ENCODE measurements at regions not wholly inside any gene's neighbourhood (a gene's known extent, or its start where the extent isn't known, plus 50 kb on each side); places are given as distances from the start of the nearest gene placed in this dataset.

- TF ChIP-seq EZH2 (IDR thresholded peaks at IDR 0.05; ENCODE audit: borderline replicate concordance, low read depth, low read length, severe bottlenecking): no peak
- TF ChIP-seq, protein P1, sequence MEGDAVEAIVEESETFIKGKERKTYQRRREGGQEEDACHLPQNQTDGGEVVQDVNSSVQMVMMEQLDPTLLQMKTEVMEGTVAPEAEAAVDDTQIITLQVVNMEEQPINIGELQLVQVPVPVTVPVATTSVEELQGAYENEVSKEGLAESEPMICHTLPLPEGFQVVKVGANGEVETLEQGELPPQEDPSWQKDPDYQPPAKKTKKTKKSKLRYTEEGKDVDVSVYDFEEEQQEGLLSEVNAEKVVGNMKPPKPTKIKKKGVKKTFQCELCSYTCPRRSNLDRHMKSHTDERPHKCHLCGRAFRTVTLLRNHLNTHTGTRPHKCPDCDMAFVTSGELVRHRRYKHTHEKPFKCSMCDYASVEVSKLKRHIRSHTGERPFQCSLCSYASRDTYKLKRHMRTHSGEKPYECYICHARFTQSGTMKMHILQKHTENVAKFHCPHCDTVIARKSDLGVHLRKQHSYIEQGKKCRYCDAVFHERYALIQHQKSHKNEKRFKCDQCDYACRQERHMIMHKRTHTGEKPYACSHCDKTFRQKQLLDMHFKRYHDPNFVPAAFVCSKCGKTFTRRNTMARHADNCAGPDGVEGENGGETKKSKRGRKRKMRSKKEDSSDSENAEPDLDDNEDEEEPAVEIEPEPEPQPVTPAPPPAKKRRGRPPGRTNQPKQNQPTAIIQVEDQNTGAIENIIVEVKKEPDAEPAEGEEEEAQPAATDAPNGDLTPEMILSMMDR (IDR thresholded peaks at IDR 0.05; ENCODE audit: borderline replicate concordance, extremely low read depth, low read length, poor library complexity, severe bottlenecking): no peak
- H3K36me3 ChIP-seq (ENCODE audit: insufficient read depth, low read length): no peaks in the 10 kb centered on the region
- no peak overlapping the region for H3K4me3 ChIP-seq (ENCODE audit: low read depth in 1 of 2, low read length in 2 of 2)
- DNase-seq (no peak), ATAC-seq (ENCODE audit: insufficient read depth, low read depth) (no peak)
- H3K9ac ChIP-seq (ENCODE audit: low read depth, low read length): no peak overlapping the region
- H4K20me1 ChIP-seq (ENCODE audit: insufficient read depth, low read length): no peaks in the 10 kb centered on the region
- peaks cover 15% of the 10 kb centered on the region for H3K4me1 ChIP-seq (ENCODE audit: insufficient read depth, low read length)
- H3K27me3 ChIP-seq (ENCODE audit: insufficient read depth, low read length, poor library complexity): no peaks in the 10 kb centered on the region
- peaks cover 1% of the 10 kb centered on the region for H3K9me3 ChIP-seq (ENCODE audit: insufficient read depth, low read length, severe bottlenecking)
- H3K79me2 ChIP-seq (ENCODE audit: insufficient read depth, low read length): no peaks in the 10 kb centered on the region
- H2AFZ ChIP-seq (ENCODE audit: low read depth, low read length): no peak overlapping the region
- H3K27ac ChIP-seq (ENCODE audit: low read length): no peak overlapping the region
- H3K4me2 ChIP-seq (ENCODE audit: insufficient read depth, low read length): no peak overlapping the region
Measured at GRCh38 chr10:61338146-61338545, 115.0 kb downstream of the TMEM26 start.

DNA sequence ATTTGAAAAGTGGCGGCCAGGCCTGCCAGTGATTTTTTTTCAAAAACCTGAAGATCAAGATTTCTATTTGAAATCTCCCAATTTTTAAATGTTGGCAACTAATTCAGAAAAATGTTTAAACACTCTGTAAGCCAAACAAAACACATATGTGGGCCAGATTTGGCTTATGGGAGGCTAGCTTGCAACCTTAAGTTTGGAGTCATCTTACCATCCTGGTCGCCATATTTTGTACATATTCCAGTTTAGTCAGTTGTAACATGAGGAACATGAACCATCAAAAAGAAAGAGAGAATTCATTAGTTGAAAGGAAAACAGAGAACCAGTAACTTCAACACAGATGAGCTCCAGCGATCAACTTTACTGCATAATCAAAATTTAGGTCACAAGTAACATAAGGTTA, 115.4 kb downstream of the TMEM26 start:
- Histone ChIP-seq H3K4me2 (ENCODE audit: insufficient read depth, low read length) (no peak overlapping the region), H3K9ac (ENCODE audit: low read depth, low read length) (no peak overlapping the region), H3K79me2 (ENCODE audit: insufficient read depth, low read length) (no peaks in the 10 kb centered on the region), H3K9me3 (ENCODE audit: insufficient read depth, low read length, severe bottlenecking) (peaks cover 3% of the 10 kb centered on the region), H3K36me3 (ENCODE audit: insufficient read depth, low read length) (no peaks in the 10 kb centered on the region), H3K27ac (ENCODE audit: low read length) (no peak overlapping the region), H2AFZ (ENCODE audit: low read depth, low read length) (no peak overlapping the region), H3K4me1 (ENCODE audit: insufficient read depth, low read length) (peaks cover 11% of the 10 kb centered on the region), H3K27me3 (ENCODE audit: insufficient read depth, low read length, poor library complexity) (no peaks in the 10 kb centered on the region), H4K20me1 (ENCODE audit: insufficient read depth, low read length) (no peaks in the 10 kb centered on the region), H3K4me3 (ENCODE audit: low read depth in 1 of 2, low read length in 2 of 2) (no peak overlapping the region)
- DNase-seq (no peak), ATAC-seq (ENCODE audit: insufficient read depth, low read depth) (no peak)
- TF ChIP-seq EZH2 (IDR thresholded peaks at IDR 0.05; ENCODE audit: borderline replicate concordance, low read depth, low read length, severe bottlenecking): no peak
- TF ChIP-seq, protein P1 (IDR thresholded peaks at IDR 0.05; ENCODE audit: borderline replicate concordance, extremely low read depth, low read length, poor library complexity, severe bottlenecking): no peak

DNA sequence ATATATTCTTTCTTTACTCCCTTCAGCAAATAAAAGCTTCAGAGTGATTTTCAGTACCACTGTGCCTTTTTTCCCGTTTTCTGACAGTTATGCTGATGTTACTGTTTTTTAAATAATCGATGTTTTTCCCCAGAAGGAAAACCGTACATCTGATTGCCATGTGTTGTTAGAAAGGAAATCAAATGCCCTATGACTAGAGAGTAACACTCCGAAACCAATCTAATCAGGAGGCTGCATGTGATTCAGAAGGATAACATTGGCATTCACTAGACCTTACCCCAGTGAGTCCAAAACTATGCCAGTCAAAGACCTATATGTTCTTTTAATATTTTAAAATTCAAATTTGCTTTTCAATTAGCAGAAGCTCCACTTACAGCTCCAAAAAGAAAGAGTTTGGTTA, 116.3 kb downstream of the TMEM26 start:
- H3K9me3 ChIP-seq (ENCODE audit: insufficient read depth, low read length, severe bottlenecking): peaks cover 3% of the 10 kb centered on the region
- ATAC-seq (ENCODE audit: insufficient read depth, low read depth): no peak
- no peaks in the 10 kb centered on the region for H4K20me1 ChIP-seq (ENCODE audit: insufficient read depth, low read length)
- TF ChIP-seq, protein P1 (IDR thresholded peaks at IDR 0.05; ENCODE audit: borderline replicate concordance, extremely low read depth, low read length, poor library complexity, severe bottlenecking): no peak
- no peak for TF ChIP-seq EZH2 (IDR thresholded peaks at IDR 0.05; ENCODE audit: borderline replicate concordance, low read depth, low read length, severe bottlenecking)
- no peaks in the 10 kb centered on the region for H3K36me3 ChIP-seq (ENCODE audit: insufficient read depth, low read length)
- H3K79me2 ChIP-seq (ENCODE audit: insufficient read depth, low read length): no peaks in the 10 kb centered on the region
- H3K4me1 ChIP-seq (ENCODE audit: insufficient read depth, low read length): peaks cover 4% of the 10 kb centered on the region; the same call in 1 of the 2 replicates
- no peak overlapping the region for H3K4me2 ChIP-seq (ENCODE audit: insufficient read depth, low read length)
- DNase-seq: no peak
- no peak overlapping the region for H3K9ac ChIP-seq (ENCODE audit: low read depth, low read length)
- H2AFZ ChIP-seq (ENCODE audit: low read depth, low read length): no peak overlapping the region; the same call in 1 of the 2 replicates
- no peak overlapping the region for H3K4me3 ChIP-seq (ENCODE audit: low read depth in 1 of 2, low read length in 2 of 2)
- no peak overlapping the region for H3K27ac ChIP-seq (ENCODE audit: low read length)
- no peaks in the 10 kb centered on the region for H3K27me3 ChIP-seq (ENCODE audit: insufficient read depth, low read length, poor library complexity)

GRCh38 chr10:61335359-61335758, 117.8 kb downstream of the TMEM26 start:
- Histone ChIP-seq H4K20me1 (ENCODE audit: insufficient read depth, low read length) (no peaks in the 10 kb centered on the region), H3K9me3 (ENCODE audit: insufficient read depth, low read length, severe bottlenecking) (peaks cover 9% of the 10 kb centered on the region), H3K9ac (ENCODE audit: low read depth, low read length) (no peak overlapping the region), H3K4me2 (ENCODE audit: insufficient read depth, low read length) (no peak overlapping the region), H3K27me3 (ENCODE audit: insufficient read depth, low read length, poor library complexity) (no peaks in the 10 kb centered on the region), H3K4me3 (ENCODE audit: low read depth in 1 of 2, low read length in 2 of 2) (no peak overlapping the region), H3K36me3 (ENCODE audit: insufficient read depth, low read length) (no peaks in the 10 kb centered on the region), H3K4me1 (ENCODE audit: insufficient read depth, low read length) (peaks cover 4% of the 10 kb centered on the region; the same call in 1 of the 2 replicates), H2AFZ (ENCODE audit: low read depth, low read length) (no peak overlapping the region), H3K27ac (ENCODE audit: low read length) (no peak overlapping the region), H3K79me2 (ENCODE audit: insufficient read depth, low read length) (no peaks in the 10 kb centered on the region)
- DNase-seq (no peak), ATAC-seq (ENCODE audit: insufficient read depth, low read depth) (no peak)
- TF ChIP-seq EZH2 (IDR thresholded peaks at IDR 0.05; ENCODE audit: borderline replicate concordance, low read depth, low read length, severe bottlenecking): no peak
- TF ChIP-seq, protein P1 (IDR thresholded peaks at IDR 0.05; ENCODE audit: borderline replicate concordance, extremely low read depth, low read length, poor library complexity, severe bottlenecking): no peak
